DND-41 (cell line): ENCODE measurements at regions not wholly inside any gene's neighbourhood (a gene's known extent, or its start where the extent isn't known, plus 50 kb on each side); places are given as distances from the start of the nearest gene placed in this dataset.

Experiments
- ATAC-seq: fragments of 200-7000 bp; cut with Tn5 transposase; 3 replicates; pipeline ENCODE4 v1.9.1; 2021; ENCODE audit warnings: low read depth; ENCODE audit not compliant: insufficient read depth
- DNase-seq: peaks from one replicate; pipeline ENCODE4 v3.0.0-alpha.2; 2020
- H2AFZ ChIP-seq: 2 replicates; pipeline ENCODE4 v1.6.0; 2012; ENCODE audit warnings: low read depth, low read length
- H3K27ac ChIP-seq: 2 replicates; pipeline ENCODE4 v1.5.1; 2012; ENCODE audit warnings: low read length, inconsistent platforms
- H3K27me3 ChIP-seq: fragments of 200-600 bp; sonication (generic); 2 replicates; pipeline ENCODE4 v1.6.0; 2012; ENCODE audit warnings: low read length, mild to moderate bottlenecking, inconsistent platforms; ENCODE audit not compliant: insufficient read depth, poor library complexity
- H3K36me3 ChIP-seq: 2 replicates; pipeline ENCODE4 v1.5.1; 2012; ENCODE audit warnings: low read length, inconsistent platforms; ENCODE audit not compliant: insufficient read depth
- H3K4me1 ChIP-seq: 2 replicates; pipeline ENCODE4 v1.5.1; 2012; ENCODE audit warnings: mild to moderate bottlenecking, low read length; ENCODE audit not compliant: insufficient read depth
- H3K4me2 ChIP-seq: 2 replicates; pipeline ENCODE4 v1.6.0; 2012; ENCODE audit warnings: mild to moderate bottlenecking, moderate library complexity, low read length, inconsistent platforms; ENCODE audit not compliant: insufficient read depth
- H3K4me3 ChIP-seq, 2 experiments: fragments of 200-600 bp in 1 of 2; shearing (Covaris generic) in 1 of 2; 2 replicates each; pipeline ENCODE4 v1.5.1; 2012 to 2016; ENCODE audit warnings: inconsistent platforms in 2 of 2, low read length in 2 of 2, mild to moderate bottlenecking in 2 of 2, low read depth in 1 of 2, moderate library complexity in 1 of 2
- H3K79me2 ChIP-seq: 2 replicates; pipeline ENCODE4 v1.6.0; 2012; ENCODE audit warnings: low read length, inconsistent platforms; ENCODE audit not compliant: insufficient read depth
- H3K9ac ChIP-seq: 2 replicates; pipeline ENCODE4 v1.6.0; 2012; ENCODE audit warnings: low read depth, mild to moderate bottlenecking, inconsistent platforms, low read length, moderate library complexity
- H3K9me3 ChIP-seq: 2 replicates; pipeline ENCODE4 v1.5.1; 2012; ENCODE audit warnings: low read length, moderate library complexity, mild to moderate bottlenecking, inconsistent platforms; ENCODE audit not compliant: insufficient read depth, severe bottlenecking
- H4K20me1 ChIP-seq: 2 replicates; pipeline ENCODE4 v1.6.0; 2012; ENCODE audit warnings: low read length; ENCODE audit not compliant: insufficient read depth
- EZH2 ChIP-seq: IDR thresholded peaks from 3 replicates; pipeline ENCODE4 v1.6.1; 2012; ENCODE audit warnings: borderline replicate concordance, low read depth, mild to moderate bottlenecking, moderate library complexity, low read length, inconsistent platforms; ENCODE audit not compliant: severe bottlenecking
- TF ChIP-seq, protein P1 (sequence below): IDR thresholded peaks from 2 replicates; pipeline ENCODE4 v1.5.1; 2012; ENCODE audit warnings: borderline replicate concordance, low read length, moderate library complexity, mild to moderate bottlenecking; ENCODE audit not compliant: poor library complexity, severe bottlenecking; ENCODE audit errors: extremely low read depth

DNA sequence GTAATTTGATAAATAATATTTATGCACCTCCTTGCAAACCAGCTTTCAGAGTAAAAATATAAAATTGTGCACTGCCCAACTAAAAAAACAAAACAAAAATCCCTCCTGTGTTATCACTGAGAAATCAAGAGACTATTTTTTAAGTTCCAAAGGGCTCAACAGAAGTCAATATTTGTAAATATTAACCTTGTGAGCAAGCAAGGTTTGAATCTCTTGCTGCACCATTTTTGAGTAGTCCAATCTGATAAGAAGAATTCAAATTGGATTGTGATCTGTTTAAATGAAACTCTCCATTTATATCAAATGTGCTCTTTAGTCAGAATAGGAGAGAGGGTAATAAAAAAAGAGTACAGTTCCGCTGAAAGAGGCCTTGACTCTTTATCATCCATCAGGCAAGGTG, 520.2 kb downstream of the RAB28 start:
- Histone ChIP-seq H3K36me3 (no peaks in the 10 kb centered on the region), H3K4me2 (no peak overlapping the region), H3K27ac (no peak overlapping the region), H4K20me1 (no peaks in the 10 kb centered on the region), H3K9me3 (no peaks in the 10 kb centered on the region), H3K4me3 (no peak overlapping the region), H3K4me1 (no peaks in the 10 kb centered on the region), H3K79me2 (no peaks in the 10 kb centered on the region), H3K9ac (no peak overlapping the region), H2AFZ (no peak overlapping the region), H3K27me3 (no peaks in the 10 kb centered on the region)
- ATAC-seq, result no peak
- no peak for DNase-seq
- no peak for TF ChIP-seq EZH2
- TF ChIP-seq, protein P1, sequence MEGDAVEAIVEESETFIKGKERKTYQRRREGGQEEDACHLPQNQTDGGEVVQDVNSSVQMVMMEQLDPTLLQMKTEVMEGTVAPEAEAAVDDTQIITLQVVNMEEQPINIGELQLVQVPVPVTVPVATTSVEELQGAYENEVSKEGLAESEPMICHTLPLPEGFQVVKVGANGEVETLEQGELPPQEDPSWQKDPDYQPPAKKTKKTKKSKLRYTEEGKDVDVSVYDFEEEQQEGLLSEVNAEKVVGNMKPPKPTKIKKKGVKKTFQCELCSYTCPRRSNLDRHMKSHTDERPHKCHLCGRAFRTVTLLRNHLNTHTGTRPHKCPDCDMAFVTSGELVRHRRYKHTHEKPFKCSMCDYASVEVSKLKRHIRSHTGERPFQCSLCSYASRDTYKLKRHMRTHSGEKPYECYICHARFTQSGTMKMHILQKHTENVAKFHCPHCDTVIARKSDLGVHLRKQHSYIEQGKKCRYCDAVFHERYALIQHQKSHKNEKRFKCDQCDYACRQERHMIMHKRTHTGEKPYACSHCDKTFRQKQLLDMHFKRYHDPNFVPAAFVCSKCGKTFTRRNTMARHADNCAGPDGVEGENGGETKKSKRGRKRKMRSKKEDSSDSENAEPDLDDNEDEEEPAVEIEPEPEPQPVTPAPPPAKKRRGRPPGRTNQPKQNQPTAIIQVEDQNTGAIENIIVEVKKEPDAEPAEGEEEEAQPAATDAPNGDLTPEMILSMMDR, result no peak

DNA sequence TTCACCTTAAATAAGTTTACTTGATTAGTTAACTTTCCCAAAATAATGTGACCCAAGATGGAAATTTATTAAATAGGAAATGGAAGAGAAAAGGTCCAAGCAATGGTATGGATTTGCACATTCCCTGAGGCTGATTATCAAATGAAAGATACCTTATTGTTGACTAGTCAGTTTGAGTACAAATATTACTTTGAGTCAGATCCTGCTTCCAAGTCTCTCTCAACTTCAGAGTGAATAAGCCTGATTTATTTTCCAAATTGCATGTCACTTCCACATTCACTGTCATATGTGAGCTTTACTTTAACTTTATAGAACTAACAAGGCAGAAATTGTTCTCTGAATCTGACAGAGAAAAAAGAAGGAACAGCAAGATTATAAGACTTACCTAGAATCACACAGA, 520.8 kb downstream of the RAB28 start:
- DNase-seq (no peak), ATAC-seq (no peak)
- Histone ChIP-seq H3K27ac (no peak overlapping the region), H2AFZ (no peak overlapping the region), H3K9me3 (no peaks in the 10 kb centered on the region), H3K27me3 (no peaks in the 10 kb centered on the region), H3K36me3 (no peaks in the 10 kb centered on the region), H4K20me1 (no peaks in the 10 kb centered on the region), H3K79me2 (no peaks in the 10 kb centered on the region), H3K4me3 (no peak overlapping the region), H3K4me1 (no peaks in the 10 kb centered on the region), H3K4me2 (no peak overlapping the region), H3K9ac (no peak overlapping the region)
- TF ChIP-seq, protein P1, result no peak
- no peak for TF ChIP-seq EZH2

DNA sequence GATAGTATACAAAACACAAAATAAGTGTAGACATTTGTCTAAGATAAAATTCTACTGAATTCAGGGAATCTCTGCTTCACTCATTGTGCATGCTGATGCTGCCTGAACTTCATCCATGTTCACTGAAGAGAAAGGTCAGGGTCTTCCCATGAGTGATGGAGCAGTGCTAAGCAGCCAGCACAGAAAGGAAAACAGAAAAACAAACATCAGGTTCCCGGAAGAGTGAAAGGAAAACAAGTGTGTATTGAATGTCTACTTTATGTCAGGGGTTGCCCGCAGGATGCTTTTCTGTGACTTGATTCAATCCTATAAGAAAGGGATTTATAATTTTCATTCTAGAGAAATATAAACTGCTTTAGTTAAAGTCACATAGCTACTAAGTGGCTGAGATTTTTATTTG, 522.4 kb downstream of the RAB28 start:
- TF ChIP-seq EZH2, result no peak
- TF ChIP-seq, protein P1, result no peak

DNA sequence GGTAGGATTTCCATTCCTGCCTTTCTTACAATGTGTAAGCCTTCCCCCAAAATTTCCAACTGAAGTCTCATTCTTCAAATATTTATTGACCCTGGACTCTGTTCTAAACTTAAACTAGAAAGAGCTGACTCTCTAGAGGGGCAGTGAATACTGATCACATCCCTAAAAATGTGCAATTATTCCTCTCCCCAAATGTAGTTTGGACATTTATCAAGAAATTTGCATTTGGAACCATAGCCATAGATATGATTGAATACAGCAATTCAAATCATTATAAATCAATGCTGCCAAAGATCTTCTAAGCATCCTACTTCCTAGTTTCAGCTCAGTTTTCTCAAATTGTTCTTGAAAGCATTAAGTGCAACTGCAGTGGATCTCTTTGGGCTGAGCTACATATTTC, 525.7 kb downstream of the RAB28 start:
- no peak overlapping the region for H2AFZ ChIP-seq
- TF ChIP-seq EZH2, result no peak
- TF ChIP-seq, protein P1, result no peak
- H3K4me2 ChIP-seq, result no peak overlapping the region
- H4K20me1 ChIP-seq, result no peaks in the 10 kb centered on the region
- ATAC-seq (no peak), DNase-seq (no peak)
- no peak overlapping the region for H3K9ac ChIP-seq
- no peak overlapping the region for H3K4me3 ChIP-seq
- no peaks in the 10 kb centered on the region for H3K27me3 ChIP-seq
- no peak overlapping the region for H3K27ac ChIP-seq
- no peaks in the 10 kb centered on the region for H3K36me3 ChIP-seq
- H3K4me1 ChIP-seq, result no peaks in the 10 kb centered on the region
- no peaks in the 10 kb centered on the region for H3K9me3 ChIP-seq
- H3K79me2 ChIP-seq, result no peaks in the 10 kb centered on the region

More for the DNA sequence above, 522.4 kb downstream of the RAB28 start:
- Histone ChIP-seq H2AFZ (no peak overlapping the region), H3K79me2 (no peaks in the 10 kb centered on the region), H3K27ac (no peak overlapping the region), H3K4me2 (no peak overlapping the region), H3K36me3 (no peaks in the 10 kb centered on the region), H3K4me3 (no peak overlapping the region), H3K4me1 (no peaks in the 10 kb centered on the region), H3K9ac (no peak overlapping the region), H3K27me3 (no peaks in the 10 kb centered on the region), H3K9me3 (no peaks in the 10 kb centered on the region), H4K20me1 (no peaks in the 10 kb centered on the region)
- DNase-seq (no peak), ATAC-seq (no peak)
